ENCODE measurements at regions not wholly inside any gene's neighbourhood (a gene's known extent, or its start where the extent isn't known, plus 50 kb on each side); places are given as distances from the start of the nearest gene placed in this dataset.

- TF ChIP-seq CTCF (IDR thresholded peaks at IDR 0.05; ENCODE audit: low read length), result no peak
- no peak for TF ChIP-seq EZH2 (IDR thresholded peaks at IDR 0.05; ENCODE audit: borderline replicate concordance, low read length)
Observed at GRCh38 chr5:34484216-34484920, 171.8 kb upstream of the RAI14 start.

All from OCI-LY1 (cell line).